Left ventricle myocardium inferior (tissue), 1 donor: ENCODE measurements at regions not wholly inside any gene's neighbourhood (a gene's known extent, or its start where the extent isn't known, plus 50 kb on each side); places are given as distances from the start of the nearest gene placed in this dataset.

Source experiments
- DNase-seq: peaks from one replicate; pipeline ENCODE4 v3.0.0-alpha.2; 2020
- H3K27ac ChIP-seq: fragments of 200-600 bp; replicated peaks from 2 replicates; pipeline ENCODE4 v1.8.0; 2021
- H3K27me3 ChIP-seq: fragments of 200-600 bp; 2 replicates; pipeline ENCODE4 v1.8.0; 2021; ENCODE audit warnings: low read depth
- H3K36me3 ChIP-seq: fragments of 200-600 bp; 2 replicates; pipeline ENCODE4 v1.8.0; 2021
- H3K4me1 ChIP-seq: fragments of 200-600 bp; 2 replicates; pipeline ENCODE4 v1.8.0; 2021
- H3K4me3 ChIP-seq: fragments of 200-600 bp; 2 replicates; pipeline ENCODE4 v1.8.0; 2021; ENCODE audit warnings: mild to moderate bottlenecking, moderate library complexity
- H3K9me3 ChIP-seq: fragments of 200-600 bp; replicated peaks from 2 replicates; pipeline ENCODE4 v1.8.0; 2021
- intact Hi-C: fragments of 100-400 bp; cut with micrococcal nuclease; formaldehyde crosslinking; loops from one replicate; pipeline ENCODE4 v1.11.0; 2022
- TF ChIP-seq, protein P1 (sequence below): fragments of 200-600 bp; IDR thresholded peaks from 2 replicates; pipeline ENCODE4 v1.8.0; 2021; ENCODE audit warnings: antibody characterized with exemption, mild to moderate bottlenecking, borderline replicate concordance
- donor health status: DM: no; HTN: yes; CAD: no; lungs with severe emphysema.

DNA sequence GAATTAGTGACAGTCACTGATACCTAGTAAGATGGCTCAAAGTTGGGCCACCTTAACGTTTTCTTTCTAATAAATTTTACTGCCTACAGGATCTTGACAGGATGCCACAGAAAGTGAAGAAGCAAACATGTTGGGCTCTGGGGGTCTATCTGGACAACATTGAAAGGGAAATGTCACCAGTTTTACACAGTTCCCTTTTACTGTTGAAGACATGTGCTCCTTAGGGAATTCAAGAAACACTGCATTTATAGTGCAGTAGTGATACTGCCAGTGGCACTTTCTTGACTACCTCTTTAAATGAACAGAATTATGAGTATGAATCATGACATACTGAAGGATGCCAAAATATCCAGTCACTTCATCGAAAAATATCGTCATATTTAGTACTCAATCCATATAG is 269.3 kb upstream of the SYT10 start:
- no peaks in the 10 kb centered on the region for H3K9me3 ChIP-seq
- H3K27me3 ChIP-seq = no peaks in the 10 kb centered on the region
- H3K36me3 ChIP-seq = no peaks in the 10 kb centered on the region
- no peaks in the 10 kb centered on the region for H3K4me1 ChIP-seq
- TF ChIP-seq, protein P1, sequence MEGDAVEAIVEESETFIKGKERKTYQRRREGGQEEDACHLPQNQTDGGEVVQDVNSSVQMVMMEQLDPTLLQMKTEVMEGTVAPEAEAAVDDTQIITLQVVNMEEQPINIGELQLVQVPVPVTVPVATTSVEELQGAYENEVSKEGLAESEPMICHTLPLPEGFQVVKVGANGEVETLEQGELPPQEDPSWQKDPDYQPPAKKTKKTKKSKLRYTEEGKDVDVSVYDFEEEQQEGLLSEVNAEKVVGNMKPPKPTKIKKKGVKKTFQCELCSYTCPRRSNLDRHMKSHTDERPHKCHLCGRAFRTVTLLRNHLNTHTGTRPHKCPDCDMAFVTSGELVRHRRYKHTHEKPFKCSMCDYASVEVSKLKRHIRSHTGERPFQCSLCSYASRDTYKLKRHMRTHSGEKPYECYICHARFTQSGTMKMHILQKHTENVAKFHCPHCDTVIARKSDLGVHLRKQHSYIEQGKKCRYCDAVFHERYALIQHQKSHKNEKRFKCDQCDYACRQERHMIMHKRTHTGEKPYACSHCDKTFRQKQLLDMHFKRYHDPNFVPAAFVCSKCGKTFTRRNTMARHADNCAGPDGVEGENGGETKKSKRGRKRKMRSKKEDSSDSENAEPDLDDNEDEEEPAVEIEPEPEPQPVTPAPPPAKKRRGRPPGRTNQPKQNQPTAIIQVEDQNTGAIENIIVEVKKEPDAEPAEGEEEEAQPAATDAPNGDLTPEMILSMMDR = no peak
- no peak overlapping the region for H3K4me3 ChIP-seq
- no peak overlapping the region for H3K27ac ChIP-seq
- intact Hi-C loops = no loop called here
- no peak for DNase-seq

DNA sequence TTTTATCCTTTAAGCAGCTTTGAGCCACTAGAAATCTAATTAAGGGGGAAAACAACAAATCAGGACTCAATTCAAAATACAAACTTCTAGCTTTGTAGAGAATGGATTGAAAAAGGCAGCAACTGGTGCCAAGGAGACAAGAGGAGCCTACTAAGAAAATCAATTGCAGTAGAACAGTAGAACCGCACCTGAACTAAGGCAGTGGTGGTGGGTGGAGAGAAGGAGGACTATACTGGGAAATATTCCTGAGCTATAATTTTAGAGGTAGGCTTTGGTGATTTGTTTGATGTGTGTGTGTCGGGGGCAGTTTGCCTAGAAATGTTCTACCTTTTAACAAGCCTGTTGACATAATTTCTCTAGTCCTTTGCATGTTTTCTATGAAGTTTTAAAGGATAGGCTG is 270.9 kb upstream of the SYT10 start:
- intact Hi-C loops = no loop called here
- H3K4me3 ChIP-seq = no peak overlapping the region
- DNase-seq = no peak
- no peaks in the 10 kb centered on the region for H3K9me3 ChIP-seq
- H3K27ac ChIP-seq = no peak overlapping the region
- no peaks in the 10 kb centered on the region for H3K27me3 ChIP-seq
- TF ChIP-seq, protein P1 = no peak
- H3K4me1 ChIP-seq = no peaks in the 10 kb centered on the region
- no peaks in the 10 kb centered on the region for H3K36me3 ChIP-seq

DNA sequence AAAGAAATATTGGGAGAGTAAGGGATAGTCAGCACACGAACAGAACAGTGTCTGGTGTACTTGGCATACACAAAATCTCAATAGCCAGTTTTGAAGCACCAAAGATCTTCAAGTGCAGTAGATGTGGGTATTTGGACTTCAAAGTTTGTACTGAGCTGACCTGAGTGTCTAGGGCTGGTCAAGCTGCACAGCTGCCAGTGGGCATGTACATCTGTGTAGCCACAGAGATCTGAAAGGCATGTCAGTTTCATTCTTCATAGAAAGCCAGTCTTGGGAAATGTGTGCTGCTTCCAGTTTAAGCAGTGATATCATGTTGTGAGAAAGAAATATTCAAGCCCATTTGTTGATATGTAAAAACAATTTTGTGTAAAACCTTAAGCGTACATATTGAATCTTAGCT is 279.0 kb upstream of the SYT10 start:
- H3K36me3 ChIP-seq = no peaks in the 10 kb centered on the region
- no peaks in the 10 kb centered on the region for H3K27me3 ChIP-seq
- TF ChIP-seq, protein P1 = no peak
- no peak for DNase-seq
- no peak overlapping the region for H3K4me3 ChIP-seq
- intact Hi-C loops = no loop called here
- no peaks in the 10 kb centered on the region for H3K4me1 ChIP-seq
- no peaks in the 10 kb centered on the region for H3K9me3 ChIP-seq
- H3K27ac ChIP-seq = no peak overlapping the region

DNA sequence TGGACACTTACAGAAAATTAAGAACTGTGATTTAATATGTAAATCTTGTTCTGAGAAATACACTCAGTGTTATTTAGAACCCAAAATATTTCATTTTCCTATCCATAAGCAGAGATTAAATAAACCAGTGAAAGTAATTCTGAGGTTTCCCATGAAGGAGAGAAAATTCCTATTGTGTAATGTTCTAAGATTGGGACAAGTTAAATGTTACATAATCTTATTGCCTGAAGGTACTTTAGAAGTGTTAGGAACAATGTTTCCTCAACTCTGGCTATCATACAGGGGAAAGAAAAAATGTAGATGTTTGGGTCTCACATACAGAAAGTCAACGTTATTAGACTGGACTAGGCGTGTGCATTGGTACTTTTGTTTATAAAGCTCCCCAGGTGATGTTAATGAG is 281.9 kb upstream of the SYT10 start:
- H3K4me1 ChIP-seq = no peaks in the 10 kb centered on the region
- H3K36me3 ChIP-seq = no peaks in the 10 kb centered on the region
- H3K27me3 ChIP-seq = no peaks in the 10 kb centered on the region
- H3K4me3 ChIP-seq = no peak overlapping the region
- H3K9me3 ChIP-seq = peaks cover 6% of the 10 kb centered on the region
- TF ChIP-seq, protein P1 = no peak
- intact Hi-C loops = no loop called here
- no peak overlapping the region for H3K27ac ChIP-seq
- DNase-seq = no peak

DNA sequence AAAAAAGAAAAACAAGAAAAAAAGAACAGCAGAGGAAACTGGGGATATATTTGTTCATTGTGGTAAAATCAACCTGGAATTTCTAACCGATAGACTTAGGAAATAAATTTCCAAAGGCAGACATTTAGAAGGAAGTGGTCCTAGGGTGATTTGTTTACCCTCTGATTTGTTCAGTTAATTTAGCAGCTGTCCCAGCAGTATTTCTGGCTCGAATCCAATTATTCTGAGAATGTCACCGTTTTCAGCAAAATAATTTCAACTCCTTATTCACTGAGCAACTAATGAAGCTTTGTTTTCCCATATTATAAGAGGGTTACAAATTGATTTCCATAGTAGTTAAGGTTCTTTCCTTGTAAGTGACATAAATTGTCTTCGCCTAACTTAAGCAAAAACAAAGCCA is 285.2 kb upstream of the SYT10 start:
- TF ChIP-seq, protein P1 = no peak
- no peak overlapping the region for H3K27ac ChIP-seq
- no peak for DNase-seq

DNA sequence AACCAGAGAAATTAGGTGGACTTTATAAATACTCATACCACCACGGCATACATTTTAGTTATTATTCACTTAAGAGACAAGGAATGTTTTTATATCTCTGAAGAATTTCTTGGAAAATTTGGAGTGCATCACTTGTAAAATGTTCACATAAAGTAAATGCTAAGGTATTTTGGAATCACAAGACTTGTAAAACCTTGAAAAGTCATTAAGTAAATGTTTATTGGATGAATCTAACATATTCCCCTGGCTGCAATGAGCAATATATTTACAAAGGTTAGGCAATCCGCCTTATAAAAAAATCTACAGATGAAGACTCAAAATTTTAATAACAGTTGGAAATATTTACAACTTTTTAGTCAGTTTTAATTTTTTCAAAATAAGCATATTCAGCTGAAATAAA is 287.4 kb upstream of the ALG10 start:
- no peaks in the 10 kb centered on the region for H3K27me3 ChIP-seq
- DNase-seq = no peak
- H3K27ac ChIP-seq = no peak overlapping the region
- peaks cover 4% of the 10 kb centered on the region for H3K9me3 ChIP-seq
- intact Hi-C loops = no loop called here
- no peaks in the 10 kb centered on the region for H3K36me3 ChIP-seq
- H3K4me1 ChIP-seq = no peaks in the 10 kb centered on the region
- H3K4me3 ChIP-seq = no peak overlapping the region
- TF ChIP-seq, protein P1 = no peak

More for the DNA sequence above, 285.2 kb upstream of the SYT10 start:
- intact Hi-C loops = no loop called here
- Histone ChIP-seq H3K4me1 (no peaks in the 10 kb centered on the region), H3K9me3 (peaks cover 23% of the 10 kb centered on the region), H3K4me3 (no peak overlapping the region), H3K36me3 (no peaks in the 10 kb centered on the region), H3K27me3 (no peaks in the 10 kb centered on the region)
